Tibial nerve (tissue), 3 donors: ENCODE measurements at regions not wholly inside any gene's neighbourhood (a gene's known extent, or its start where the extent isn't known, plus 50 kb on each side); places are given as distances from the start of the nearest gene placed in this dataset.

Experiments used
- CTCF ChIP-seq, 5 experiments: fragments of 200-600 bp in 3 of 5; fragments of 450-650 bp in 2 of 5; sonication (generic) in 3 of 5; IDR thresholded peaks; one replicate each; pipeline ENCODE4 v1.5.1; 2016 to 2019; ENCODE audit warnings: antibody characterized with exemption in 5 of 5, mild to moderate bottlenecking in 3 of 5, moderate library complexity in 2 of 5
- POLR2A ChIP-seq, 2 donors: fragments of 450-650 bp; IDR thresholded peaks; one replicate each; pipeline ENCODE4 v1.6.1; 2017; ENCODE audit warnings: antibody characterized with exemption in 2 of 2, mild to moderate bottlenecking in 2 of 2, moderate library complexity in 2 of 2

- TF ChIP-seq POLR2A (IDR thresholded peaks at IDR 0.05) (no peak), CTCF (IDR thresholded peaks at IDR 0.05) (no peak)
Observed at GRCh38 chr1:54497338-54497737, 50.7 kb upstream of the ACOT11 start.
